T-helper 9 cell (primary cell): ENCODE measurements at regions not wholly inside any gene's neighbourhood (a gene's known extent, or its start where the extent isn't known, plus 50 kb on each side); places are given as distances from the start of the nearest gene placed in this dataset.
"Not testable (repeated sequence)": the region's sequence is repeated elsewhere in the genome, so short reads cannot be mapped to it uniquely, and the experiment has no call there.

Source experiments
- DNase-seq: peaks from one replicate; pipeline ENCODE4 v3.0.0-alpha.2; 2020

DNA sequence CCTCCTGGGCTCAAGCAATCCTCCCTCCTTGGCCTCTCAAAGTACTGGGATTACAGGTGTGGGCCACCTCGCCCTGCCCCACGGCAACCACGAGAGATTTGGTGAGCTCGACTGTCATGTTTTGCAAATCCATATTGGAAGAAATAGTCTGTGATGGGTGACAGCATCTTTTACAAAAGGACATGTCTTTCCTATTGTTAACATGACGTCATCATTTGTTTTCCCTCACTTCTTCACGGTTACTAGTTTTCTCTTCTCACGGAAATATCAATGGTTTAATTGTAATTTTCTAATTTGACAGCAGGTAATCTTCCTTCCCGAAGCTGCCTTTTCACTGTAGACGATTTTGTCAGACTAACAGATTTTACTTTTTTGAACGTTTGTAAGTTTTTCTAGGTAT lies 110.8 kb upstream of the GREM2 start:
- no peak for DNase-seq

GRCh38 chr1:240720976-240721375 lies 109.0 kb upstream of the GREM2 start:
- DNase-seq: no peak

DNA sequence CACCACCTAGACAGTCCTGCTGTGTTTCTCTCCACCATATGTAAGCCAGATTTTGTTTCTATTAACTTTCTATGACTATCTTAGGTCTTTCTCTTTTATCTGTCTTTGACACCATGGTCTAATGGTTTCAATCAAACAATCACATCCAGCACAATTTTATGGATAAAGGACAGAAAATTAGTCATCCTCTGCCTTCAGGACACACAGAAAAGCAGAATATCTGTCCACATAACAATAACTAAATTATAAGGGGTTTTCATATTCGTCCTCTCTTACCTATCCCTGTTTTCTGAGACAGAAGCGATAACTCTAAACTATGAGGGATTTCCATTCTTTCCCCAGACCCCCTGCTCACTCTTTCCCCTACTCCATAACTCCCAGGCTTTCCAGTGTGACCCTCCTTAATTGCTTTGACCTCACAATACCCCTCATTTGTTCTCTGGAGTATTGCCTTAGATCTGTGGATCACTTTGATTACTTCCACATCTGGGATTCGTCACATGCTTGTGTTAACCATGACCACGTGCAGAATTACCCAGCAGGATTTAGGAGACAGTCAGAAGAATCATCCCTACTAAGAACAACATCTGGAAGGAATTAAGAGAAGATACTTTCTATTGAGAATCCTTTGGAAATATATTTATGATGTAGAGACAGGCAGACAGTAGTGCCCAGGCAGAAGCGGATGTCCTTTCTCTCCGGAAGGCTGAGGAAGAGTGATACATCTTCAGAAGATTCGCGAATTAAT lies 108.2 kb upstream of the GREM2 start:
- no peak for DNase-seq

DNA sequence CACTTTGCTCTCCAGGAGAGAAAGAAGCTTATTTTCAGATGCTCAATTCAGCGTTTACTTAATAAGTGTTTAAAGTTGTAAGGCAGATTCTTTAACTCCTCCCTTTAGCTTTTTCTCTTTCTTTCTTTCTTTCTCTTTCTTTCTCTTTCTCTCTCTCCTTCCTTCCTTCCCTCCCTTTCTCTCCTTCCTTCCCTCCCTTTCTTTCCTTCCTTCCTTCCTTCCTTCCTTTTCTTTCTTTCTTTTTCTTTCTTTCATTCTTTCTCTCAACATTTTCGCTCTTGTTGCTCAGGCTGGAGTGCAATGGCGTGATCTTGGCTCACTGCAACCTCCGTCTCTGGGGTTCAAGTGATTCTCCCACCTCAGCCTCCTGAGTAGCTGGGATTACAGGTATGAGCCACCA lies 104.6 kb upstream of the GREM2 start:
- DNase-seq: not testable (repeated sequence)

GRCh38 chr1:240714568-240715292 lies 102.8 kb upstream of the GREM2 start:
- DNase-seq: no peak

DNA sequence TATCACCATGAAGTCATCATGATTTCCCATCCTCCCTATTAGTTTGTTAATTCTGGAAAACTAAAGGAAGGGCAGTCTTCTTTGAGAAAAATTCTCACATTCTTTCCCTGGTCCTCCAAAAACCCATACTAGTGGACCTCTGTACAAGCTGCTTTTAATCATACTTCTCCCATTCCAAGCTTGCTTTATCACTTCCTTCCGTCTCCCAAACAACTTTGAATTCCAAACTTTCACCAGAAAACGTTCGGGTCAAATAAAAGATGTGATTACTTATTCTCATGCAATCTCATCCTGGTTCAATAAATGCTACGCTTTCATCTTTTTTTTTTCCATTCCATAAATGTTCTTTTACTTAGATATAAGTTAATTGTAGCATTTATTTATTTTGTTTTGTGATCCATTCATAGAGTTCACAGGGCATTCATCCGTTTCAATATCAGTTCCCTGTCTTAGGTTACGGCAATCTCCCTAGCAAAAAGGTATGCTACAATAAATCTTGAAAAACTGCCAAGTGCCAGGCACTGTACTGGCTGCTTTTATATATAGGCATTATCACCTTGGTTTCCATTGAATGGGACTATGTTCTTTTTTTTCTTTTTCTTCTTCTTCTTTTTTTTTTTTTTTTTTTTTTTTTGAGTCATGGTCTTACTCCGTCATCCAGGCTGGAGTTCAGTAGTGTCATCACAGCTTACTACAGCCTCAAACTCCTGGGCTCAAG lies 100.2 kb upstream of the GREM2 start:
- no peak for DNase-seq

DNA sequence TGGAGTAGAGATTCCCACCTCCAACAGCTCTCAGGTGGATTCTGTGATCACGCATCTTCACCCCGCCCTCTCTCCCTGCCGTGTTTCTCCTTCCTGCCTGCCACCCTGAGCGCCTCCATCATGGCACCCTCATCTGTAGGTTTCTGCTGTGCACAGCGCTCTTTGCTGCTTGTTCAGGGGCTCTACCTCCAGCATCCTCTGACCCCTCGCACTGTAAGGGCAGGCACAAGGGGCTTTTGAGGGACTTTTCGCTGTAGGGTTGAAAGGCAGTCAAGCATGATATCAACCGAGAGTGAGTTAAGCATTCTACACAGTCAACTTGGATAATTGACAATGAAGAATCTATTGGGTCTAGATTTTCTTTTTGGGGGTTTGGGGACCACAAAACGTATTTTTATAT lies 99.1 kb upstream of the GREM2 start:
- no peak for DNase-seq

DNA sequence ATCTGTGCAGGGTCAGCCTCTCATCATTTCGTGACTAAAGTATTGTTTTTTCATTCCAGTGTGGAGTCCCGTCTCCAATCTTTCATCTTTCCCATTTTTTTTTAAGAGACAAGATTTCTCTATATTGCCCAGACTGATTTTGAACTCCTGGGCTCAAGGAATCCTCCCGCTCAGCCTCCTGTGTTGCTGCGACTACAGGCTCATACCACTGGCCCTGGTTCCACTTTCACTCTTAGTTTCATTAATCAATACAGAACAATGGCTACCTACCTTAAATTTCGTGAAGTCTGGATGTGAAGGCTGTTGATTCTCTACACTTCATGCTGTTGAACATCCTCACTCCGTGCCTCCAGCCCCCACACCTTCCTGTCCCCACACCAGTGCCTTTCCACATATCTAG lies 97.7 kb upstream of the GREM2 start:
- no peak for DNase-seq

- no peak for DNase-seq
Observed at GRCh38 chr1:240706150-240706935, 94.4 kb upstream of the GREM2 start.

DNA sequence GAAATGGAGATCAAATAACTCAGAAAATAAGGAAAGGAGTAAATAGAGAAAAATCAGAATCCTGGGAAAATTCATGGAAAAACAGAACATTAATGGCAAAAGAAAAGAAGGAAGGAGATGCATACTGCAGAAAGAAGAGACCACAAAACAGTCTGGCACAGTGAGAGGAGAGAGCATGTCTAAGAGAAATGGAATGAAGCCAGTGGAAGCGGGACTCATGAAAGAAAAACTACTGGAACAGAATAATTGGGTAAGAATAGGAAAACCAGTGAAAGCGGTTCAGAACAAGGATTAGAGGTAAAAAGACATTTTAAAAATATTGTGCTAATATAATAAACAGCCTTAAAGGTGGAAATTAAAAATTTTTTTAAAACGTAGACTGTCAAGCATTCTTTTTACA lies 93.6 kb upstream of the GREM2 start:
- DNase-seq: no peak

GRCh38 chr1:240701412-240701811 lies 89.5 kb upstream of the GREM2 start:
- DNase-seq: no peak

DNA sequence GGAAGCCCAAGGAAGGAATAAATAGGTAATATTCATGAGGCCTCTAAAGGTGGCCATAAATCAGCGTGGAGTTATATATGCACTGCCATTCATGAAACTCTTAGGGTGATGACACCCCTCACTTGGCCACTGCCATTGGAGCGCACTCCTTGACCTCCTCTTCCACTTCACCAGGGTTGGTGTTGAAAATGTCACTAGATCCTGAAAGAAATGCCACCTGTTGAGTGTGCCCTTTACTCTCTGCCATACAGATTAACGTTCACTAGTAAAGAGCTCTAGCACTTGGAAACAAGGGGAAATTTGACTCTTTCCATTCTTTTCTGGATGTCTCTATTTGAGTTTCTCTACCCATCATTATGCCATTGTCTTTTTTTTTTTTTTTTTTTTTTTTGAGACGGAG lies 83.5 kb upstream of the GREM2 start:
- DNase-seq: no peak

DNA sequence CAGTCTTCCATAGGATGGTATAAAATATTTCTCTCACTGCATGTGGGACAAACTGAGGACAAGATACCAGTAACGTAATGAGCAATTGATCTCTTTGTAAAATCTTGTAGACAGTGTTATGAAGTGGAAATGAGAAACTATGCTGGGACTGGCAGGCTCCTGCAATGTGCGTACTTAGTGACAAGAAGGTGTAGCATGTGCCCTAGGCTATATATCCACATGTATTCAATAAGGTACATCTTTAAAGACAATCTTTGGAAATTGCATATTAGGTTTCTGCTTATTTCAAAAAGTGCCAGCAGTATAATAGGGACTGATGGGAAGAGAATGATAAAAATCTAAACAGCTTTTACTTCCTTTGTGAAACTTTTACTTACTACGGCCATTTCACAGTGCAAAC lies 81.9 kb upstream of the GREM2 start:
- DNase-seq: no peak

DNA sequence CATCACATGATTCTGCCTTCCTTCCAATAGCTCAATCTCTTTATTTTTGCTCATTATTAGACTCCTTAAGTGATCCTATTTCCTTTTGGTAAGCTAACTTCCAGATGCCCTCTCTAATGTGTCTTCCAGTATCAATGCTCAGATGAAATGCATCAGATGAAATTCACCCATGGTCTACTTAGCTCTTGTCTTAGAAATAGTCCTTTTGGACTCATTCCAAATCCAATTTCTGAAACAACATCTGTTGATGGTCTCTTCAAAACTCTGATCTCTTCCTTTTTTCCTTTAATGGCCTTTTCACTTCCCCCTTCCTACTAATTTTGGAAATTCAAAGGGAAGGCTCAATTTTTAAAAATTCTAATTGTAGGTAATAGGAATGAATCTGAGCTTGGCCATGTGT lies 81.1 kb upstream of the GREM2 start:
- DNase-seq: no peak

- DNase-seq: peak; percentile 0
Observed at GRCh38 chr1:240691909-240692705, 80.2 kb upstream of the GREM2 start.

DNA sequence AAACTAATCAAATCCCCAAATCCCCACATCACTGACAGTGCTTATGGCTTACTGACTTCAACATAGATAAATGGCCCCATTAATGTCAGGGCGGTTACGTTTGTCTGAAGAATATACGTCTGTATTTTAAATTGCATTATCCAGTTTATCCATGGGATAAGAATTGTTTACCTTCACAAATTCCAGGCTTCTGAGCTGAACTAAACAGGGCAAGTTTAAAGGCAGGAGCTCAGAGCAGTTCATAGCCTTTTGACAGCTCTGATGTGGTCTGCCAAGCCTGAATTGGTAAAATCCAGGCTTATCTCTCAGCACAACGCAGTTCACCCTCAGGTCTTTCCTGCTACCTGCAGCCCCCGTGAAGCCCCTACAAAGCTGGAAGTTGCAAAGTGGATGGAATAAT lies 79.5 kb upstream of the GREM2 start:
- DNase-seq: no peak

- no peak for DNase-seq
Observed at GRCh38 chr1:240687820-240688219, 75.9 kb upstream of the GREM2 start.

GRCh38 chr1:240683576-240683975 lies 71.6 kb upstream of the GREM2 start:
- DNase-seq: no peak

- no peak for DNase-seq
Observed at GRCh38 chr1:240682859-240683242, 70.9 kb upstream of the GREM2 start.

- DNase-seq: no peak
Observed at GRCh38 chr1:240682166-240682858, 70.4 kb upstream of the GREM2 start.

GRCh38 chr1:240672132-240672811 lies 60.3 kb upstream of the GREM2 start:
- DNase-seq: no peak
